Body of pancreas (tissue), 4 donors: ENCODE measurements at regions not wholly inside any gene's neighbourhood (a gene's known extent, or its start where the extent isn't known, plus 50 kb on each side); places are given as distances from the start of the nearest gene placed in this dataset.
"Not testable (repeated sequence)": the region's sequence is repeated elsewhere in the genome, so short reads cannot be mapped to it uniquely, and the experiment has no call there.

Experiments used
- POLR2A ChIP-seq, 3 donors: fragments of 450-650 bp; IDR thresholded peaks; one replicate each; pipeline ENCODE4 v1.6.1; 2016; ENCODE audit warnings: antibody characterized with exemption in 3 of 3, mild to moderate bottlenecking in 2 of 3
- TF ChIP-seq, protein P1 (sequence below), 7 experiments: fragments of 450-650 bp in 4 of 7; fragments of 200-600 bp in 3 of 7; sonication (generic) in 3 of 7; IDR thresholded peaks; one replicate each; pipeline ENCODE4 v1.5.1; 2016 to 2019; ENCODE audit warnings: antibody characterized with exemption in 7 of 7

DNA sequence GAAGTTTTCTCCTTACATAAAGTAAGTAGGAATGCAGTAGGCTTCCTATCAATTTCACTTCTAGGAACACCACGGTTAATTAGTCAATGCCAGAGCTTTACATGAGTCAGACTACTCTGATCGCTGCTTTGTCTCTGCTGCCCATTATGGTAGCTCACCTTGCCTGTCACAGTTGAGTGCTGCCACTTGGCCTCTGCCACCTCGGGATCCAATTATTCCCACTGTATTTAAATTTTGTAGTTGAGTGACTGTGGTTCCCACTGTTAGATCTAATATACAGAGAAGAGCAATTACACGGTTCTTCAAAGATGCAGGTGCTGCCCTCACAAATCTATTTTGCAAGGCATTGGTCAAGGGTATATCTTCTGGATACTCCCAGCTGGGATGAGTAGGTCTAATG lies 92.5 kb upstream of the CABCOCO1 start:
- TF ChIP-seq, protein P1, sequence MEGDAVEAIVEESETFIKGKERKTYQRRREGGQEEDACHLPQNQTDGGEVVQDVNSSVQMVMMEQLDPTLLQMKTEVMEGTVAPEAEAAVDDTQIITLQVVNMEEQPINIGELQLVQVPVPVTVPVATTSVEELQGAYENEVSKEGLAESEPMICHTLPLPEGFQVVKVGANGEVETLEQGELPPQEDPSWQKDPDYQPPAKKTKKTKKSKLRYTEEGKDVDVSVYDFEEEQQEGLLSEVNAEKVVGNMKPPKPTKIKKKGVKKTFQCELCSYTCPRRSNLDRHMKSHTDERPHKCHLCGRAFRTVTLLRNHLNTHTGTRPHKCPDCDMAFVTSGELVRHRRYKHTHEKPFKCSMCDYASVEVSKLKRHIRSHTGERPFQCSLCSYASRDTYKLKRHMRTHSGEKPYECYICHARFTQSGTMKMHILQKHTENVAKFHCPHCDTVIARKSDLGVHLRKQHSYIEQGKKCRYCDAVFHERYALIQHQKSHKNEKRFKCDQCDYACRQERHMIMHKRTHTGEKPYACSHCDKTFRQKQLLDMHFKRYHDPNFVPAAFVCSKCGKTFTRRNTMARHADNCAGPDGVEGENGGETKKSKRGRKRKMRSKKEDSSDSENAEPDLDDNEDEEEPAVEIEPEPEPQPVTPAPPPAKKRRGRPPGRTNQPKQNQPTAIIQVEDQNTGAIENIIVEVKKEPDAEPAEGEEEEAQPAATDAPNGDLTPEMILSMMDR (IDR thresholded peaks at IDR 0.05) = not testable (repeated sequence)
- TF ChIP-seq POLR2A (IDR thresholded peaks at IDR 0.05) = not testable (repeated sequence)
